BJ (cell line): ENCODE measurements at regions not wholly inside any gene's neighbourhood (a gene's known extent, or its start where the extent isn't known, plus 50 kb on each side); places are given as distances from the start of the nearest gene placed in this dataset.

ENCODE experiments used
- CTCF ChIA-PET: fragments of 350-600 bp; formaldehyde crosslinking; extraction: SDS; loops from one replicate; lab custom pipeline; 2021; ENCODE audit warnings: antibody characterized with exemption, inconsistent platforms; lab: Yijun Ruan, JAX
- POLR2A ChIA-PET: fragments of 300-600 bp; sonication (Branson Sonifier 250); formaldehyde crosslinking; extraction: SDS; loops from one replicate; lab custom pipeline; 2021; ENCODE audit warnings: antibody characterized with exemption; lab: Charles Lee
- DNase-seq: peaks from one replicate; pipeline ENCODE4 v3.0.0-alpha.2; 2011; ENCODE audit warnings: low read depth
- H3K27me3 ChIP-seq: 2 replicates; pipeline ENCODE4 v1.6.0; 2011; ENCODE audit warnings: low read length; ENCODE audit not compliant: control insufficient read depth, insufficient read depth
- H3K36me3 ChIP-seq: 2 replicates; pipeline ENCODE4 v1.5.1; 2011; ENCODE audit warnings: low read length; ENCODE audit not compliant: control insufficient read depth, insufficient read depth
- H3K4me3 ChIP-seq: 2 replicates; pipeline ENCODE4 v1.5.1; 2011; ENCODE audit warnings: low read depth, mild to moderate bottlenecking, control low read depth, low read length
- CTCF ChIP-seq: IDR thresholded peaks from 2 replicates; pipeline ENCODE4 v1.5.1; 2011; ENCODE audit warnings: low read depth, mild to moderate bottlenecking, control low read depth, inconsistent platforms, low read length, moderate library complexity; ENCODE audit not compliant: insufficient read depth

- TF ChIP-seq CTCF: no peak
- ChIA-PET POLR2A (no interaction called here), CTCF (no interaction called here)
- no peak for DNase-seq
- Histone ChIP-seq H3K27me3 (no peaks in the 10 kb centered on the region; the same call in 1 of the 2 replicates), H3K4me3 (no peak overlapping the region), H3K36me3 (no peaks in the 10 kb centered on the region)
Measured at GRCh38 chr3:124514683-124515082, 215.6 kb upstream of the UMPS start.

GRCh38 chr3:124516333-124516732 lies 213.9 kb upstream of the UMPS start:
- no peaks in the 10 kb centered on the region; the same call in 1 of the 2 replicates for H3K27me3 ChIP-seq
- CTCF ChIA-PET: interaction anchor here (0.6 to 2.4 kb wide), 4 partner anchors 13 to 509 kb away, joined by 3 to 8 read pairs (median 4); no protein-coding TSS in a partner anchor
- H3K4me3 ChIP-seq: no peak overlapping the region
- no peak for DNase-seq
- TF ChIP-seq CTCF: no peak
- POLR2A ChIA-PET: interaction anchor here (0.6 kb wide), 1 partner anchor 19 kb away, joined by 3 read pairs; no protein-coding TSS in a partner anchor
- H3K36me3 ChIP-seq: no peaks in the 10 kb centered on the region

GRCh38 chr3:124517306-124517705 lies 212.9 kb upstream of the UMPS start:
- no peak for DNase-seq
- ChIA-PET CTCF (interaction anchor here (1.1 to 2.4 kb wide), 4 partner anchors 12 to 43 kb away, joined by 3 to 8 read pairs (median 4); no protein-coding TSS in a partner anchor), POLR2A (no interaction called here)
- Histone ChIP-seq H3K4me3 (no peak overlapping the region), H3K36me3 (no peaks in the 10 kb centered on the region), H3K27me3 (no peaks in the 10 kb centered on the region; the same call in 1 of the 2 replicates)
- no peak for TF ChIP-seq CTCF

GRCh38 chr3:124518350-124518749 lies 211.9 kb upstream of the UMPS start:
- no peaks in the 10 kb centered on the region for H3K36me3 ChIP-seq
- ChIA-PET CTCF (no interaction called here), POLR2A (no interaction called here)
- H3K4me3 ChIP-seq: no peak overlapping the region
- no peak for TF ChIP-seq CTCF
- H3K27me3 ChIP-seq: no peaks in the 10 kb centered on the region; the same call in 1 of the 2 replicates
- no peak for DNase-seq

- TF ChIP-seq CTCF: no peak
- Histone ChIP-seq H3K36me3 (no peaks in the 10 kb centered on the region), H3K27me3 (no peaks in the 10 kb centered on the region; the same call in 1 of the 2 replicates), H3K4me3 (no peak overlapping the region)
- ChIA-PET POLR2A (no interaction called here), CTCF (interaction anchor here (1.1 kb wide), 1 partner anchor 30 kb away, joined by 4 read pairs; no protein-coding TSS in a partner anchor)
- no peak for DNase-seq
Measured at GRCh38 chr3:124519591-124520194, 210.6 kb upstream of the UMPS start.
